C4-2B (cell line): ENCODE measurements at regions not wholly inside any gene's neighbourhood (a gene's known extent, or its start where the extent isn't known, plus 50 kb on each side); places are given as distances from the start of the nearest gene placed in this dataset.

Experiments
- CTCF ChIP-seq: fragments of 450-650 bp; conservative IDR thresholded peaks from 2 replicates; pipeline ENCODE4 v1.5.1; 2017; ENCODE audit warnings: mild to moderate bottlenecking
- ZFX ChIP-seq: fragments of 450-650 bp; IDR thresholded peaks from 2 replicates; pipeline ENCODE4 v1.6.1; 2017

GRCh38 chr1:106755682-106756406, 300.6 kb upstream of the PRMT6 start:
- TF ChIP-seq CTCF (no peak), ZFX (no peak)
